ENCODE measurements at regions not wholly inside any gene's neighbourhood (a gene's known extent, or its start where the extent isn't known, plus 50 kb on each side); places are given as distances from the start of the nearest gene placed in this dataset.

DNA sequence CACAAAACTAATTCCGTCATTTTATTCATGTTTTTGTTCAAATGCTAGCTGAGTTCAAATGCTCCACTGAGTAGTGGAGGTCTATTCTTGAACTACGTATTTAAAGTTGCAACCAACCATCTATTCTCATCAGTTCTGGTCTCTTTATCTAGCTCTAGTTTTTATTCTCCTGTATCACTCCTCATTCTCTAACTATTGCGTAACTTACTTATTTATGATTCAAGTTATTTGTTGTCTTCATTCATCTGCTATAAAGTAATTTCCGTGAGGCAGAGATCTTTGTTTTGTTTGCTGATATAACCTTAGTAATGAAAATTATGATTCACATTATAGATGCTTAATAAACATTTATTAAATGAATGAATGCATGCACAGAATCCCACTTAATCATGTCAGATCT lies 221.6 kb upstream of the ASCC3 start:
- H3K9me3 ChIP-seq: peaks cover 0 to 14% (median 4%) of the 10 kb centered on the region in 8 donors
- 64 to 70% (median 64%) methylated on average over 4 of the region's 4 CpGs for WGBS, 5 donors
- H3K36me3 ChIP-seq: no peaks in the 10 kb centered on the region
- H3K4me3 ChIP-seq: no peak overlapping the region
- H3K27me3 ChIP-seq (replicated peaks in 1 of 7): no peaks in the 10 kb centered on the region
- H3K27ac ChIP-seq: no peak overlapping the region
- TF ChIP-seq POLR2AphosphoS5 (IDR thresholded peaks at IDR 0.05): no peak
- TF ChIP-seq POLR2A (IDR thresholded peaks at IDR 0.05): no peak
- TF ChIP-seq, protein P1, sequence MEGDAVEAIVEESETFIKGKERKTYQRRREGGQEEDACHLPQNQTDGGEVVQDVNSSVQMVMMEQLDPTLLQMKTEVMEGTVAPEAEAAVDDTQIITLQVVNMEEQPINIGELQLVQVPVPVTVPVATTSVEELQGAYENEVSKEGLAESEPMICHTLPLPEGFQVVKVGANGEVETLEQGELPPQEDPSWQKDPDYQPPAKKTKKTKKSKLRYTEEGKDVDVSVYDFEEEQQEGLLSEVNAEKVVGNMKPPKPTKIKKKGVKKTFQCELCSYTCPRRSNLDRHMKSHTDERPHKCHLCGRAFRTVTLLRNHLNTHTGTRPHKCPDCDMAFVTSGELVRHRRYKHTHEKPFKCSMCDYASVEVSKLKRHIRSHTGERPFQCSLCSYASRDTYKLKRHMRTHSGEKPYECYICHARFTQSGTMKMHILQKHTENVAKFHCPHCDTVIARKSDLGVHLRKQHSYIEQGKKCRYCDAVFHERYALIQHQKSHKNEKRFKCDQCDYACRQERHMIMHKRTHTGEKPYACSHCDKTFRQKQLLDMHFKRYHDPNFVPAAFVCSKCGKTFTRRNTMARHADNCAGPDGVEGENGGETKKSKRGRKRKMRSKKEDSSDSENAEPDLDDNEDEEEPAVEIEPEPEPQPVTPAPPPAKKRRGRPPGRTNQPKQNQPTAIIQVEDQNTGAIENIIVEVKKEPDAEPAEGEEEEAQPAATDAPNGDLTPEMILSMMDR (IDR thresholded peaks at IDR 0.05 in 8 of 11, conservative IDR thresholded peaks at IDR 0.05 in 3 of 11): no peak
- H3K4me1 ChIP-seq: no peaks in the 10 kb centered on the region
- intact Hi-C loops (cut with DNase I; ENCODE audit: low total_unique reads): no loop called here
- DNase-seq: no peak

DNA sequence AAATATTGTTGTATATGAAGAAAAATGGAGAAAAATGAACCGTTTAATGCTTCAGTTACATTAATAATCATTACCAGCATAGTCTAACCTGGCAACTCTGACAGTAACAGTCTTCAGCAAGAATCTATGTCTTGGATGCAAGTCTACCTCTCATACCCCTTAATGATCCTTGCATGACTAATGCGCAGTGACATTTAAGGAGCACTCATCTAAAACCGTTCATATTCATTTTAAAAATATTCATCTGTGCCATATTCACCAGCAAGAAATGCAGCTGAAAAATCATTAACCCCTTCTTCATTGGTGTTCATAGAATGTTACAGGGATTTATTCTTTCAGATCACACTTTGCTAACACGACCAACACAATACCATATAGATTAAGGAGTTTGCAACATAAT lies 227.2 kb upstream of the ASCC3 start:
- WGBS, 5 donors: 70 to 85% (median 74%) methylated on average over 4 of the region's 4 CpGs
- no peaks in the 10 kb centered on the region for H3K27me3 ChIP-seq (replicated peaks in 1 of 7)
- no peaks in the 10 kb centered on the region for H3K9me3 ChIP-seq
- H3K27ac ChIP-seq: no peak overlapping the region
- DNase-seq: no peak
- H3K36me3 ChIP-seq: no peaks in the 10 kb centered on the region
- H3K4me1 ChIP-seq: no peaks in the 10 kb centered on the region
- intact Hi-C loops (cut with DNase I; ENCODE audit: low total_unique reads): no loop called here
- TF ChIP-seq POLR2AphosphoS5 (IDR thresholded peaks at IDR 0.05): no peak
- TF ChIP-seq POLR2A (IDR thresholded peaks at IDR 0.05): no peak
- TF ChIP-seq, protein P1 (IDR thresholded peaks at IDR 0.05 in 8 of 11, conservative IDR thresholded peaks at IDR 0.05 in 3 of 11): no peak
- H3K4me3 ChIP-seq: no peak overlapping the region

DNA sequence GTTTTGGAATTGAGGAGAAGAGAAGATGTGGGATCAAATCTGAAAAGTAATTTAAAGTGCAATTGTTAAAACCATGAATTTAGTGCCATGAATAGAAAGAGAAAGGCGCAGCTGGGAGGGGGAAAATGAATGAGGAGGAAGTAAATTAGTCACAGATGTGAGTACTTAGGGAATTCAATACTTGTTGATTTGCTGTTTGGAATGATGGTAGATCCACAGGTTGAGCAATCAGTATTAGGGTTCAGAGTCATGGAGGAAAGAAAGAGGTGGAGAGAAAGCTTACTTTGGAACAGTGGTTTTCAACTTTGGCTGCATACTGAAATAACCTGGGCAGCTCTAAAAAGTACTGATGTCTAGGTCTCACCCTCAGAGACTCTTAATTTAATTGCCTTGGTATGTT lies 229.7 kb upstream of the ASCC3 start:
- H3K36me3 ChIP-seq: no peaks in the 10 kb centered on the region
- no peaks in the 10 kb centered on the region for H3K27me3 ChIP-seq (replicated peaks in 1 of 7)
- H3K9me3 ChIP-seq: no peaks in the 10 kb centered on the region
- no peak overlapping the region for H3K4me3 ChIP-seq
- no peak overlapping the region for H3K27ac ChIP-seq
- H3K4me1 ChIP-seq: no peaks in the 10 kb centered on the region
- no peak for DNase-seq
- 65 to 87% (median 80%) methylated on average over 1 of the region's 1 CpG for WGBS, 5 donors
- no peak for TF ChIP-seq POLR2A (IDR thresholded peaks at IDR 0.05)
- TF ChIP-seq, protein P1 (IDR thresholded peaks at IDR 0.05 in 8 of 11, conservative IDR thresholded peaks at IDR 0.05 in 3 of 11): no peak
- TF ChIP-seq POLR2AphosphoS5 (IDR thresholded peaks at IDR 0.05): no peak
- intact Hi-C loops (cut with DNase I; ENCODE audit: low total_unique reads): no loop called here

DNA sequence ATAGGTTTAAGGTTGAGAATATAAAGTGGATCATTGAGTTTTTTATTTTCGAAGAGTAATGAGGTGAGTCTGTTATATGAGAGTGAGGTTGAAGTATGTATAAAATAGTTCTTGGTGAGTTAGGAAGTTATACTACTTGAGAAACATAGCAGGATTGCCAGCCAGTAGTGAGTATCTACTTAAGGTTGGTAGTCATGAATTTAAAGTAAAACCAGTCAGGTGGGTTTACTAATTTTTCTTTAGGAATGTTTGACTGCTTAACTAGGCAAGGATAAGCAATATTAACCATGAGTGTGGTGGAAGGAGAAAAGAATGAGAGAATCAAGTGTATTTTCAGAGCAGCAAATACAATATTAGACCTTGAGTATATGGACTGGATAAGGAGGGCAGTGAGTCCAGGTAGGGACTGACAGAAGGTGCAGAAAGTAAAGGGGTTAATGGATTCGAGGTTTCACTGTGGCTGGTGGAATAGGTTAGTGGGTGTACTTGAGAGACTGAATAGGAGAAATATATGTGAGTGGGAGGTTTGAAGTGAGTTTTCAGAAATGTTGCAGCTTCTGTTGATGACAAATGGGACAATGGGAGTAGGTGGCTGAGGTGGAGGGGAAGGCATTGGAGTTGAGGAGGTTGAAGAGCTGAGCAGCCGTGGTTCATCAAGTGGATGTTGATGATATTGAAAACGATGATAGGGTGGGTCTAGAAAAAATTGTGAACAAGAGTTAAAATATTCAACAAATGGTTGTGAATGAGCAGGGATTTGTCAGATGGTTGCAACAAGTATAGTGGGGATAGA lies 232.5 kb upstream of the ASCC3 start:
- DNase-seq: no peak

More for the DNA sequence above, 232.5 kb upstream of the ASCC3 start:
- Histone ChIP-seq H3K9me3 (no peaks in the 10 kb centered on the region), H3K4me3 (no peak overlapping the region), H3K4me1 (no peaks in the 10 kb centered on the region), H3K27ac (no peak overlapping the region), H3K27me3 (replicated peaks in 1 of 7) (no peaks in the 10 kb centered on the region), H3K36me3 (no peaks in the 10 kb centered on the region)
- 73 to 88% (median 77%) methylated on average over 4 of the region's 4 CpGs for WGBS, 5 donors
- no peak for TF ChIP-seq POLR2AphosphoS5 (IDR thresholded peaks at IDR 0.05)
- TF ChIP-seq, protein P1 (IDR thresholded peaks at IDR 0.05 in 8 of 11, conservative IDR thresholded peaks at IDR 0.05 in 3 of 11): no peak
- no peak for TF ChIP-seq POLR2A (IDR thresholded peaks at IDR 0.05)
- intact Hi-C loops (cut with DNase I; ENCODE audit: low total_unique reads): no loop called here
